Neural crest cell (in vitro differentiated cells): ENCODE measurements at regions not wholly inside any gene's neighbourhood (a gene's known extent, or its start where the extent isn't known, plus 50 kb on each side); places are given as distances from the start of the nearest gene placed in this dataset.

ENCODE experiments used
- DNase-seq: peaks from one replicate; pipeline ENCODE4 v3.0.0; 2021; ENCODE audit warnings: low read depth, mixed read lengths, low spot score
- H3K27ac Mint-ChIP-seq: one replicate; pipeline ENCODE4 v1.8.0; 2021; ENCODE audit warnings: mild to moderate bottlenecking, mixed read lengths; ENCODE audit not compliant: unreplicated experiment
- H3K27me3 Mint-ChIP-seq: 2 replicates; pipeline ENCODE4 v1.8.0; 2021; ENCODE audit warnings: low read depth, mild to moderate bottlenecking, mixed read lengths
- H3K36me3 Mint-ChIP-seq: 2 replicates; pipeline ENCODE4 v1.8.0; 2021; ENCODE audit warnings: low read depth, mild to moderate bottlenecking, mixed read lengths
- H3K4me1 Mint-ChIP-seq: 2 replicates; pipeline ENCODE4 v1.8.0; 2021; ENCODE audit warnings: mixed read lengths
- H3K4me3 Mint-ChIP-seq: one replicate; pipeline ENCODE4 v1.8.0; 2021; ENCODE audit warnings: mild to moderate bottlenecking, mixed read lengths
- H3K9me3 Mint-ChIP-seq: 2 replicates; pipeline ENCODE4 v1.8.0; 2021; ENCODE audit warnings: mixed read lengths
- CTCF ChIP-seq: fragments of 200-600 bp; sonication (generic); conservative IDR thresholded peaks from 2 replicates; pipeline ENCODE4 v1.5.0; 2021; ENCODE audit warnings: antibody characterized with exemption, mild to moderate bottlenecking

DNA sequence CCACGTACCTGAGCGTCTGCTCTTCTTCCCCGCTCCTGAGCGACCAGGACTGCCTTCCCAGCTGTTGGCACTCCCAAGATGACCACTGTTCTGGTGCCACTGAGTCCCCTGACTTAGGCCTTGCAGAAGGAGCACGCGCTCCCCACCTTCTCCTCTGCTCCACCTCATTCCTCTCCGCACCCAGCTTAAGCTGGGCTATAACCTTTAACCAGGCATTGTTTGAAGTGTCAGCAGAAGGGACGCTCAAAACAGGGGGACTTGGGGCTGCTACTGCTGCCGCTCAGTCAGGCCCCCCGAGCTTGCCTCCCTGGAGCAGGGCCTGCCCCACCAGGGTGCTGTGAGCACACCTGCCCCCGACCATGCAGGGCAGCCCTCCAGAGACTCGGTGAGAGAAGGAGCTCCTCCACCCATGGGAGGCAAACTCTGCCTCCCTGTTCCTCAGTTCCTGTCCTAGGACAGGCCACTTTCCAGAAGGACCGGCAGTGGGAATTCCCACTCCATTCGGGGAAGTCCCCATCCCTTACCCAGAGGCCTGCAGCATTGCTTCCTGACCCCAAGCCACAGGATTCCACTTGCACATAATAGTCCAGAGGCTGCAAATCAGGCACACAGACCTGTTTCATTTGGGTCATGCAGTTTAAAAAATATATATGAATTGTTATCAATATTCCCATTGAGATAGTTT, 99.7 kb upstream of the ENPP6 start:
- Mint-ChIP-seq H3K4me3 (no peak overlapping the region), H3K27me3 (no peaks in the 10 kb centered on the region), H3K9me3 (no peaks in the 10 kb centered on the region), H3K27ac (no peak overlapping the region), H3K4me1 (no peaks in the 10 kb centered on the region), H3K36me3 (no peaks in the 10 kb centered on the region)
- no peak for DNase-seq
- TF ChIP-seq CTCF: no peak

GRCh38 chr4:184316821-184317220, 99.1 kb upstream of the ENPP6 start:
- DNase-seq: no peak
- H3K4me1 Mint-ChIP-seq: no peaks in the 10 kb centered on the region
- no peak for TF ChIP-seq CTCF
- no peaks in the 10 kb centered on the region for H3K9me3 Mint-ChIP-seq
- H3K4me3 Mint-ChIP-seq: no peak overlapping the region
- H3K27ac Mint-ChIP-seq: no peak overlapping the region
- H3K36me3 Mint-ChIP-seq: no peaks in the 10 kb centered on the region
- H3K27me3 Mint-ChIP-seq: no peaks in the 10 kb centered on the region

- no peaks in the 10 kb centered on the region for H3K27me3 Mint-ChIP-seq
- H3K4me3 Mint-ChIP-seq: no peak overlapping the region
- H3K4me1 Mint-ChIP-seq: no peaks in the 10 kb centered on the region
- no peak overlapping the region for H3K27ac Mint-ChIP-seq
- no peaks in the 10 kb centered on the region for H3K36me3 Mint-ChIP-seq
- no peak for TF ChIP-seq CTCF
- DNase-seq: no peak
- H3K9me3 Mint-ChIP-seq: no peaks in the 10 kb centered on the region
These were observed 98.1 kb upstream of the ENPP6 start for GRCh38 chr4:184315675-184316359.

DNA sequence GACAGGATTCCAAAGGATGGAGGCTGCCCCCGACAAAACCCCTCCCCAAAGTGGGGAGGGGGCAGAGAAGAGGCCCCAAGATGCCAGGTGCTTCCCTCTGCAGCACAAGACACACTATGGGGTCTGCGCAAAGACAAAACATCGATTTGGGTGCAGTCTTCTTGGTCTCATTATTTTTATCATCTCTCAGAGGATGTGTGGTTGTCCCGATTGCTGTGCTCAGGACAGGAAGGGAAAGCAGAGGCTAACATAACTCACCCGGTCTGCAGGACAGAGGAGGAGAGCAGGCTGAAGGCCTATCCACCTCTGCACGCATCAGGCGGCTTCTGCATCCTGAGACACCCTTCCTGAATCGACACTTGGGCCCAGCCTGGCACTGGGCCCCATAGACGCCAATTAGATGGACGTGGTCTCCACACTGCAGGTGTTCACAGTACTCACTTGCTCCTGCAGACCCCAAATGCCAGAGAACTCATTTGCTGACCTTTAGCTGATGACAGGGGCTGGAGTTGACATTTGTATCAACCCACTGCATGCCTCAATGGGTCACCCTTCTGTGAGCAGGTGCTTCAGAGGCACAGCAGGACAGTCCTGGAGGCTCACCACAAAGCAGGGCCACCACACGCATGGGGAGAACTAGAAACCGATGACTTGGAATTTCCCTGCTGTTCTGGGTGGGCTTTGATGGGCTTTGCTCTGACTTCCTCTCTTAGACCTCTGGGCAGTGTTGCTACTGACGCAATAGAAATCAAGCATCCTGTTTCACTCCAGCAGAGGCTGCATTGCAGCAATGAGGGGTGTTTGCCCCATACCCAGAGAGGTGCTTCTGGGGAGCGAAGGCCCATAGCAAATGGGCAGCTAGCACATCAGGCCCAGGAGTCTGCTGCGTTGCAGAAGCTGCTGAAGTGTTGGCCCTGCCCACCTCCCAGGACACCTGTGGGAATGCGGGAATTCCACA, 96.3 kb upstream of the ENPP6 start:
- no peaks in the 10 kb centered on the region for H3K27me3 Mint-ChIP-seq
- DNase-seq: no peak
- no peaks in the 10 kb centered on the region for H3K4me1 Mint-ChIP-seq
- TF ChIP-seq CTCF: no peak
- no peak overlapping the region for H3K4me3 Mint-ChIP-seq
- H3K27ac Mint-ChIP-seq: no peak overlapping the region
- no peaks in the 10 kb centered on the region for H3K36me3 Mint-ChIP-seq
- H3K9me3 Mint-ChIP-seq: peaks cover 3% of the 10 kb centered on the region

DNA sequence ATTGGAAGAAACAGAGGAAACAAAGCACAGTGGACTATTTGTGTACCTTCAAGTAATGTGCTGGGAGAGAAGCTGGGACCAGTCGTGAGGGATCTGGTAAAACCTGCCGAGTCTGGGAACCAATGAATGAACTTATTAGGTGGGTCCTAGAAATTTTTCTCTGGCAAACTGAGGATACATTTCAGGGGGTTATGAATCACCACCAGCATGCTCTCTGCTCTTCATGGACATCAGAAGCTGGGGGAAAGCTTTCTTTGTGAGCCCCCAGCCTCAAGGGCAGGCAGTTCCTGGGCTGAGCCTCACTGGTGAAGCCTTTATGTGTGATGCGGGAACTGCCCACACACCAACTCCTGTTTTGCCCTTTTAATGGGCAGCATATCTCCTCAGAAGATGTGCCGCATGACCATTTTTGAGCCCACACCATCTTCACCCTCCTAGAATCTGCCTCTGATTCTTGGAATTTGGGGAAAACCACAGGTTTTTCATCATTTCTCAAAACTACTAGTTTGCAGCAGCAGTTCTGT, 95.4 kb upstream of the ENPP6 start:
- Mint-ChIP-seq H3K27me3 (no peaks in the 10 kb centered on the region), H3K36me3 (no peaks in the 10 kb centered on the region), H3K9me3 (peaks cover 5% of the 10 kb centered on the region), H3K4me3 (no peak overlapping the region), H3K4me1 (no peaks in the 10 kb centered on the region), H3K27ac (no peak overlapping the region)
- DNase-seq: no peak
- TF ChIP-seq CTCF: no peak
